ENCODE measurements at regions not wholly inside any gene's neighbourhood (a gene's known extent, or its start where the extent isn't known, plus 50 kb on each side); places are given as distances from the start of the nearest gene placed in this dataset.

GRCh38 chr2:66255867-66256266 lies 179.1 kb upstream of the MEIS1 start (continued):
- no peak for TF ChIP-seq YEATS4 (CRISPR knock-in tag; IDR thresholded peaks at IDR 0.05; ENCODE audit: borderline replicate concordance)
- no peak for TF ChIP-seq SSRP1 (CRISPR knock-in tag; IDR thresholded peaks at IDR 0.05)
- no peak for TF ChIP-seq SRSF4 (IDR thresholded peaks at IDR 0.05; ENCODE audit: low read depth, low read length, poor library complexity, severe bottlenecking)
- TF ChIP-seq MYPOP (CRISPR knock-in tag; IDR thresholded peaks at IDR 0.05) = no peak
- no peak for TF ChIP-seq ZNF280D (CRISPR knock-in tag; IDR thresholded peaks at IDR 0.05)
- TF ChIP-seq KDM4B (CRISPR knock-in tag; IDR thresholded peaks at IDR 0.05) = no peak
- TF ChIP-seq KMT2B (CRISPR knock-in tag; IDR thresholded peaks at IDR 0.05) = no peak
- TF ChIP-seq ZFP1 (CRISPR knock-in tag; IDR thresholded peaks at IDR 0.05) = no peak
- no peak for TF ChIP-seq THRA (CRISPR knock-in tag; IDR thresholded peaks at IDR 0.05; ENCODE audit: borderline replicate concordance)
- no peak for TF ChIP-seq ELK4 (CRISPR knock-in tag; IDR thresholded peaks at IDR 0.05; ENCODE audit: borderline replicate concordance)
- TF ChIP-seq CCDC6 (CRISPR knock-in tag; IDR thresholded peaks at IDR 0.05) = no peak
